SK-N-SH treated with all-trans-retinoic acid at 6 μM for 48 hours (cell line): ENCODE measurements at regions not wholly inside any gene's neighbourhood (a gene's known extent, or its start where the extent isn't known, plus 50 kb on each side); places are given as distances from the start of the nearest gene placed in this dataset.

Experiments used
- ATAC-seq: fragments of 200-7000 bp; cut with Tn5 transposase; 3 replicates; pipeline ENCODE4 v1.9.1; 2020; ENCODE audit warnings: mild to moderate bottlenecking, moderate library complexity
- BACH2 ChIP-seq: fragments of 250-450 bp; sonication (Bioruptor Pico); IDR thresholded peaks from 2 replicates; pipeline ENCODE4 v1.9.0; 2021; ENCODE audit warnings: mild to moderate bottlenecking, borderline replicate concordance
- CREB5 ChIP-seq: fragments of 250-450 bp; sonication (Bioruptor Pico); IDR thresholded peaks from 2 replicates; pipeline ENCODE4 v1.5.1; 2020; ENCODE audit warnings: low read depth, mild to moderate bottlenecking, moderate library complexity
- CSDC2 ChIP-seq: fragments of 250-450 bp; sonication (Bioruptor Pico); IDR thresholded peaks from 2 replicates; pipeline ENCODE4 v1.5.0; 2020; ENCODE audit warnings: mild to moderate bottlenecking, moderate library complexity
- CSRNP3 ChIP-seq: fragments of 250-450 bp; sonication (Bioruptor Pico); IDR thresholded peaks from 2 replicates; pipeline ENCODE4 v1.5.1; 2021; ENCODE audit warnings: mild to moderate bottlenecking, moderate library complexity
- ESRRG ChIP-seq: fragments of 250-450 bp; sonication (Bioruptor Pico); IDR thresholded peaks from 2 replicates; pipeline ENCODE4 v1.6.1; 2021; ENCODE audit warnings: mild to moderate bottlenecking
- GLIS3 ChIP-seq: fragments of 250-450 bp; sonication (Bioruptor Pico); IDR thresholded peaks from 2 replicates; pipeline ENCODE4 v1.5.0; 2020; ENCODE audit warnings: mild to moderate bottlenecking, moderate library complexity
- ISL1 ChIP-seq: fragments of 250-450 bp; sonication (Bioruptor Pico); IDR thresholded peaks from 2 replicates; pipeline ENCODE4 v2.1.2; 2022; ENCODE audit warnings: mild to moderate bottlenecking, moderate library complexity
- PATZ1 ChIP-seq: fragments of 250-450 bp; sonication (Bioruptor Pico); IDR thresholded peaks from 2 replicates; pipeline ENCODE4 v1.8.0; 2020; ENCODE audit warnings: mild to moderate bottlenecking, moderate library complexity, borderline replicate concordance
- POU6F1 ChIP-seq: fragments of 250-450 bp; sonication (Bioruptor Pico); IDR thresholded peaks from 2 replicates; pipeline ENCODE4 v1.8.0; 2021; ENCODE audit warnings: low read depth, mild to moderate bottlenecking, moderate library complexity, borderline replicate concordance
- SNAI2 ChIP-seq: fragments of 250-450 bp; sonication (Bioruptor Pico); IDR thresholded peaks from 2 replicates; pipeline ENCODE4 v1.5.0; 2020; ENCODE audit warnings: mild to moderate bottlenecking, moderate library complexity
- TCF4 ChIP-seq: fragments of 250-450 bp; sonication (Bioruptor Pico); IDR thresholded peaks from 2 replicates; pipeline ENCODE4 v1.8.0; 2021; ENCODE audit warnings: mild to moderate bottlenecking, moderate library complexity, borderline replicate concordance
- TOX ChIP-seq: fragments of 250-450 bp; sonication (Bioruptor Pico); IDR thresholded peaks from 2 replicates; pipeline ENCODE4 v1.8.0; 2021; ENCODE audit warnings: mild to moderate bottlenecking, moderate library complexity, borderline replicate concordance
- ZC3H10 ChIP-seq: fragments of 250-450 bp; sonication (Bioruptor Pico); IDR thresholded peaks from 2 replicates; pipeline ENCODE4 v1.5.1; 2021; ENCODE audit warnings: mild to moderate bottlenecking, moderate library complexity
- ZFP3 ChIP-seq: fragments of 250-450 bp; sonication (Bioruptor Pico); IDR thresholded peaks from 2 replicates; pipeline ENCODE4 v1.5.0; 2020; ENCODE audit warnings: mild to moderate bottlenecking, moderate library complexity
- ZFP30 ChIP-seq: fragments of 450-650 bp; formaldehyde crosslinking; IDR thresholded peaks from 2 replicates; pipeline ENCODE4 v1.5.0; 2022; ENCODE audit warnings: mild to moderate bottlenecking, moderate library complexity
- ZNF70 ChIP-seq: fragments of 450-650 bp; formaldehyde crosslinking; IDR thresholded peaks from 2 replicates; pipeline ENCODE4 v1.5.0; 2020; ENCODE audit warnings: mild to moderate bottlenecking, moderate library complexity
- ZNF8 ChIP-seq: fragments of 450-650 bp; formaldehyde crosslinking; IDR thresholded peaks from 2 replicates; pipeline ENCODE4 v1.5.0; 2020; ENCODE audit warnings: mild to moderate bottlenecking, moderate library complexity

GRCh38 chr3:77800893-77801292, 761.0 kb downstream of the ROBO2 start:
- no peak for ATAC-seq
- TF ChIP-seq ZC3H10 (CRISPR knock-in tag): no peak
- no peak for TF ChIP-seq CSRNP3 (CRISPR knock-in tag)
- no peak for TF ChIP-seq PATZ1 (CRISPR knock-in tag)
- no peak for TF ChIP-seq POU6F1 (CRISPR knock-in tag)
- no peak for TF ChIP-seq ISL1 (CRISPR knock-in tag)
- TF ChIP-seq ZNF8 (CRISPR knock-in tag): no peak
- no peak for TF ChIP-seq GLIS3 (CRISPR knock-in tag)
- TF ChIP-seq TCF4 (CRISPR knock-in tag): no peak

GRCh38 chr3:77807312-77807711, 767.4 kb downstream of the ROBO2 start:
- ATAC-seq: no peak
- TF ChIP-seq BACH2 (no peak), CSRNP3 (CRISPR knock-in tag) (no peak), ZNF70 (CRISPR knock-in tag) (no peak), CREB5 (CRISPR knock-in tag) (no peak), CSDC2 (CRISPR knock-in tag) (no peak), TOX (no peak), ZFP3 (CRISPR knock-in tag) (no peak), ISL1 (CRISPR knock-in tag) (no peak), SNAI2 (no peak), ESRRG (CRISPR knock-in tag) (no peak), GLIS3 (CRISPR knock-in tag) (no peak), ZFP30 (CRISPR knock-in tag) (no peak), TCF4 (CRISPR knock-in tag) (no peak), ZNF8 (CRISPR knock-in tag) (no peak), PATZ1 (CRISPR knock-in tag) (no peak)
- TF ChIP-seq, all 23 proteins: peak for 0

GRCh38 chr3:77814845-77815244, 774.9 kb downstream of the ROBO2 start:
- no peak for ATAC-seq

More at GRCh38 chr3:77814845-77815244, 774.9 kb downstream of the ROBO2 start:
- TF ChIP-seq BACH2 (no peak), ZC3H10 (CRISPR knock-in tag) (no peak), POU6F1 (CRISPR knock-in tag) (no peak), PATZ1 (CRISPR knock-in tag) (no peak), CSDC2 (CRISPR knock-in tag) (no peak), ZNF70 (CRISPR knock-in tag) (no peak), ESRRG (CRISPR knock-in tag) (no peak)
